NCI-H524 (cell line): ENCODE measurements at regions not wholly inside any gene's neighbourhood (a gene's known extent, or its start where the extent isn't known, plus 50 kb on each side); places are given as distances from the start of the nearest gene placed in this dataset.
"Not testable (repeated sequence)": the region's sequence is repeated elsewhere in the genome, so short reads cannot be mapped to it uniquely, and the experiment has no call there.

Experiments used
- DNase-seq, 2 experiments: peaks; one replicate each; lab custom pipeline; 2025; lab: John Stamatoyannopoulos, UW

DNA sequence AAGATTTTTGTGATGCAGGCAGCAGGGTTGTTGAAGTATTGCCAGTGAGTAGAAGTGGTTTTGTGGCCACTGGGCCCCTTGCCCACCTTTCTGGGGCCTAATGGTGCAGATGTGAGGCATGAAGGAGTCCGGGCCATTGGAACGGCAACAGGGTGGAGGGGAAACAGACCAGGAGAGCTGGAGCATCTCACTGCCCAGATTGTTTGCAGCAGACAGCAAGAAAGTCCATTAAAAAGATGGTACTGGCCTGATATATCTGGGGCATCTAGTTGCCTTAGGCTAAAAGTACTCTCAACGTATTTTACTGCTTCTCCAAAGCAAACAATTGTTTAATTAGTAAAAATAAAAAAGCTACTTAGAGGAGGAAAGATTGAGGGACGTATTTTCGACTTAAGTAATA is 298.4 kb downstream of the SATB1 start:
- DNase-seq, result no peak

DNA sequence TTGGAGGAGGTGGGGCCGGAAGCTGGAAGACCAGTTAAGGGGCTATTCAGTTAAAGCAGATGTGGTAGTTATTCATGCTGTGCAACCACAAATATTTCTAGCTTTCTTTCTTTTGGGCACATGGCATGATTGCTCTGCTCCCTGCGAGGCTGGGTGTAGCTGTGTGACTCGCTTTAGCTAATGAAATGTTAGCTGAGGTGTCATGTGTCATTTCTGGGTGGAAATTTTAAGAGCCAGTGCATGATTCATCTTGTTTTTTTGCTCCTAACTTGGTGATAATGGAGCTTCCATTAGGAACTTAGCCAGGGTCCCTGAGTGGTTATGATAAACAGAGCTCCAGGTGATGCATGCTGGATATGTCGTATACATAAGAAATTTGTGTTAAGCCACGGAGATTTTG is 300.6 kb downstream of the SATB1 start:
- no peak for DNase-seq

DNA sequence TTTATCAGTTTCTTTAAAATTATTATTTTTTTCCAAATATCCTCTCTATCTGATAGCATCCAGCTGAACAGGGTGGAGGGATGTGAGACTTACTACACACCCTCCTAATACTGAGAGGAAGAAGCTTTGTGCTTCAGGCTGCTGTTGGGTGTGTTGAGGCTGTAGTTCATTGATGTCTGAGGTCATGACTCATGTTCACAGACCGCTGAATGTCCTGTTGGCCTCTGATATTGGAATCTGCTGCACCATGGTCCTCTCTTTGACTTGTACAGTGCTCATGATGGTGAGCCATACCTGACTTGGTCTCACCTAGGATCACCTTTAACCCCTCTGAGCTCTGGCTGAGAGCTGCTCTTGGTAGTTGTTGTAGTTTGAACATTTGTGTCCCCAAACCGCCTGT is 302.9 kb downstream of the SATB1 start:
- no peak for DNase-seq

DNA sequence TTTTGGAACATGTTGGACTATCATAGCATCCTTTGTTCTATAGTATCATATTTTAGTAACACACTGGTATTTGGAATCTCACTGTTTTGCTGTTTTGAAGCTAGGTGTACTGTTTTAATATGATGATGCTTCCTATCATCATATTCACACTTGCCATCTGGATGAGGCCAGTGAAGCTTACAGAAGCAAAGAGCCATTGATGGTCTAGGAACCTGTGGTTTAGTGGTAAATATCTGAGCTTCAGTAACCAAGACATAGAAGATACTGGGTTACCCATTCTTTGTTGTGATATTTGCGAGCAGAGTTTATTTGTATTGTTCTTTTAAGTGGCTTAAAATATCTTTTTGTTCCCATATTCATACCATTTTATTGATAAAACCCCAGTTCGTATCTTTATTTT is 304.1 kb downstream of the SATB1 start:
- no peak for DNase-seq

DNA sequence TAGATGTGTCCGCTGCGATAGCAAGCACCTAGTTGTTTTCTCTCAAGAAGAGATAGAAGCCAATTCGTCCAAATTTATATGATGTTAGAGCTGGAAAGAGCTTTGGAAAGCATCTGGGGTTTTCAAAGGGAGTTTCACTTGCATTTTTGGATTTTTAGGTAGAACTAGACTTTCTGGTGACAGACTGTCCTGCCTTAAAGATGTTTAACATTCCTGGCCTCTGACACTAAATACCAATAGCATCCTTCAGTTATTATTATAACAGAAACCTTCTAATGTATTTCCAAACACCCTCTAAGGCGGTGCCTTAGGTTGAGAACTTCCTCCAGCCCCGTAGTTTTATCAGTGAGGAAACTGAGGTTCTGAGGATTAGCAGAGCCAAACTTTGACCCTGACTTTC is 305.3 kb downstream of the SATB1 start:
- no peak for DNase-seq

DNA sequence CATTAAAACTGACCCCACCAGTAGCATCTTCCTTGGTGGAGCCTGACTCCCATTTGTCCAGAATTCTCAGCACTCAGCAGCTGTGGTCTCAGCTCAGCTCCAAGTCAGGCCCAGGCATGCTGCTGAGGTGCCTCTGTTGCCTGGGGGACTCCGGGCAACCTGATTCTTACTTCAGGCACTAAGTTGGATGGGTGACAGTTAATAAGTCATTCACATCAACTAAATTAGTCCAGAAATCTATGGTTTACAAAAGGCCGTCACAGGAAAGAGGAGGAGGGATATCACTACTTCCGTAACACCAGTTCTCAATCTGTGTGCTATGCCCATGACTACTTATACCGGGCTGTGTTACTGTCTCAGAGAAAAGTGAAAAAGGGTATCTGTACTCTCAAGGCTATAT is 310.2 kb downstream of the SATB1 start:
- DNase-seq, result no peak

DNA sequence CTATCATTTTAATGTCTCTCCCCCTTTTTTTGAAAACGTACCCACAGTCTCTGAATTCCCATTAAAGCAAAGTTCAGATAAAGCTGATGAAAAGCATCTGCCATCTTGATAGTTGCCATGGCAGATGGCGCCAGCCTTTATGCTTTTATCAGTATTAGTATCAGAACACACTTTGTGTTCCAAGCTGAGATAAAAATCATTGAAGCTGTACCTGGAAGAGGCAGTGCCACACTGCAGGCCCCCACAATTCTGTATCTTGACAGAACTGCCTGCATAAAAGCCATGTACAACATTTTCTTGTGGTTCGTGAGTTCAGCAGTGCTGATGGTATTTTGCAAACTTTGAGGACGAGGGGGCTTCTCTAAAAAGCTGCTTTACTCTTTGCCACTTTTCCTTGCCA is 311.7 kb downstream of the SATB1 start:
- DNase-seq, result no peak

DNA sequence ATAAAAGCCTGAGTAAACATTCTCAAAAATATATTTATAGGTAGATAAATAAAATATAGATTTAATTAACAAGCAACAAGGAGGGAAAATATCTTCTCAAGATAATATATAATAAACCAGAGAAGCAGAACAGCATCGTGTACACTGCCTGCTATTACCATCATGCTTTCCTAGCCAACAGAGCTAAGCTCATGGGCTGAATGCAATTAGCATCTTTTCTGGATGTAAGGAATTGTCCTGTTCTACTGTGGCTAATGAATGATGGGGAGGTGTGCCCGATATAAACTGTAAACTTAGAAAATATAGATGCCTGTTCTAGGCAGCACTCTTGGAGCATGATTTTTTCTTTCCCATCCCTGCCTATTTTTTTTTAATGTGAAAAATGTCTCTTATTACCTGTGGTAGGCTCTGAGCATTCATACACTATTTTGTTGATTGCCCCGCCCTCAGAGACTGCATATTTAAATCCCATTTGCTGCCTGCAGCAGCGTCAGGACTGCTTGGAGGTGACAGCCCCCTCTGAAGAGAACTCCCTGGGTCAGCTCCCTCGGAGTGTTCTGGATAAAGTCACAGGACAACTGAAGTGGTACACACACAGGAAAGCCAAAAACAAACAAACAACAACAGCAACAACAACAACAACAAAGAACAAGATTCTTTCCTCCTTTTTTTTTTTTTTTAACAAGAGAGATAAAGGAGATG is 312.3 kb downstream of the SATB1 start:
- no peak for DNase-seq

DNA sequence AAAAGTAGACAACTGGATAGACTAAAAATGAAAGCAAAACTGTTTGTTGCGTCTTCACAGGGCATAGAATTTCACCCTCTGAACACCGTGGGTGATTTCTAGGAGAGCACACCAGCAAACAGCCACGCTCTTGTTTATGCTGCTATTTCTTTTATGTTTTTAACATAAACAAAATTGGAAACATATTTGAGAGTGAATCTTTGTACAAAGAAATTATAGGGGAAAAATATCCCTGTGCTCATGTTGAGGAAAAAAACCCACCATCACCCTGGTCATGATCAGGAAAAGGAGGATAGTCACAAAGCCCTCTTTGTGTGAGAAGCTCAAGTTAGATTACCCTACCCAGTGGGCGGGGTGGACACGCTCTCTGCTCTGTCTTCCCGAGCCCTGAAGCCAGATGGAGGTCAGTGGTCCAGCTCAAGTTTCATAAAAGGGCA is 313.3 kb downstream of the SATB1 start:
- DNase-seq, result no peak

DNA sequence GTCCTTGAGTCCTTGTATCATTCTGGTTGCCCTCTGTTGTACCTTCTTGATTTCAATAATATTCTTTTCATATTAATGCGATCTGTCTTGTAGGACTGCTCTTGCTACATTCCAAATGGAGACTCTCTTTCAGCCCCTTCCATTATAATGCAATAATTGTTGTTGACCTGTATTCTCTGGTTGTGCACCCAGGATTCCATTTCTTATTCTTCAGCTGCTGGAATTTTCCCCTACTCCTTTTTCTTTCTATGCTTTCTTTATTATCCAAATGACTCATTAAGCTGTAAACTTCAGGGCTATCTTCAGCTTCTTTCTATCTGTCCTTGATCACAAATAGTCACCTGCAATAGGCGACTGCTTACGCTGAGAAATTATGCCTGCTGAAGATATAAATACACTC is 321.5 kb downstream of the SATB1 start:
- DNase-seq, result no peak

DNA sequence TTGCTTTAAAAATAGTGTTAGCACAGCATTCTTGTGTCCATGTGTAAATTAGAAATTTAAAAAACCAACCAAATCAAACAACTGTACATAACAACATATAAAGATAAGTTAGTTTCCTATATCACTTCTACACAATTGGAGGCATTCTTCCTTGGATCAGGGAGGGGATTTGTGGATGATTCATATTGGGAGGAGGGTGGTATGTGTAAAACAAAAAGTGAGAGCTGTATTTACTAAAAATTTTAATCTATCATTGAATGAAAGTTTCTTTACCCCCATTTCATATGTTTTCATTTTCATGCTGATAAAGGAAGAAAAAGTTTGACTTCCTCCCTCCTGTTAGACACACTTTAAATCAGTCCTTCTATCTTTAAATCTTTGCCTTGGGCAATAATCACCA is 325.0 kb downstream of the SATB1 start:
- no peak for DNase-seq

DNA sequence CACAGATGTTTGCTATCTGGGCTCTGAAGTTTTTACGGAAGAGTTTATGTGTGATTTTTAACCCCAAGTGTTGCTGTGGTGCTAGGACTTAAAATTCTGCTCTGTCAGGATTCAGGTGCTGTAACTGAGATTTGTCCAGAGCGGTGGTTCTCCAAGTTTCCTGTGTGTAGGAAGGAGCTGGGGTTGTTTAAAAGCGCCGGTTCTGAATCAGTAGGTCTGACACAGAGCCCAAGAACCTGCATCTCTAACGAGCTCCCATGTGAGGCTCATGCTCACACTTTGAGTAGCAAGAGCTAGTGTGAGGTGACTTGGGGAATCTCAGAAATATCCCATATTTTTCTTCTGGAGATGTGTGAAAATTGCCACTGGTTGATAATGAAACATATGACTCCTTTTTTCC is 325.5 kb downstream of the SATB1 start:
- no peak for DNase-seq

DNA sequence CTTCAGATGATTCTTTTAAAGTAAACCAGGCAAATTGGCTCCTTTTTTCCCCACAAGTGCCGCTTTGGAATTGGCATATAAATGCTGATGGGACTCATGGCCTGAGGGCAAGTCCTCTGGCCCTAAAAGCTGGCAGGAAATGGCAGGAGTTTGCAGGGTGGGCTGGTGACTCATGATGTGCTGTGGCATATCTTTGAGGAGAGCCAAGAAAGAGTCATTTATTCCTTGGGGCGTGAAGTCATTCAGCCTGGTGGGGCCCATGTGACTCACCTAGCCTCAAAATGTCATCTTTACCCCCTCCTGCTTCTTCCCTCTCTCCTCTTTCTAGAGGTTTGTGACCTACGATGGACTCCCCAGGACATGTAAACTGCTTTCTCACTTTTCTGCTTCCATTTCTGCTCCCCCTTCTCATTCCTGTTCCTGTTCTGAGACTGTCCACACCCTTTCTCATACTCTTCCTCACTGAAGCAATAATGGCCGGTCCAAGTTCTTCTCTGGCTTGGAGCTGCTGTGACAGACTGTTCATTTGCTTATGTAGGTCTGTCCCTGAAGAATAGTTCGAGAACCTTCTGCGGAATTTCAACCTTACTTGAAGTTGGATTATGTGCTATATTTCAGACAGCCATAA is 326.1 kb downstream of the SATB1 start:
- no peak for DNase-seq

DNA sequence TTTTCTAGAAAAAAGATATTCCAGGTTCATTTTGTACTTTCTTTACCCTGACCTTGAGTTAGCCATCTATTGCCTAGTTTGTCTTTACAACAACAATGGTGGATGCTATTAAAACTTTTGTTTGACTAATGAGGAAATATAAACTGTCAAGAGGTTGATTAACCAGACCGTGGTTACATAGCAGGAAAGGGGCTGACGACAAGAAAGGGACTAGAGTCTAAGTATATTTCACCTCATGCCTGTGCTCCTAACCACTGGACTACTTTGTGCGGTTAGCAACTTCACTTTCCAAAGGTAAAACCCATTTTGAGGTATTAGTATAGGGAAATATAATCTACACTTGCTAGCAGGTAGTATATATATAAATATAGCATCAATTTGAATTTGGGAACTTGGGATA is 327.1 kb downstream of the SATB1 start:
- no peak for DNase-seq

DNA sequence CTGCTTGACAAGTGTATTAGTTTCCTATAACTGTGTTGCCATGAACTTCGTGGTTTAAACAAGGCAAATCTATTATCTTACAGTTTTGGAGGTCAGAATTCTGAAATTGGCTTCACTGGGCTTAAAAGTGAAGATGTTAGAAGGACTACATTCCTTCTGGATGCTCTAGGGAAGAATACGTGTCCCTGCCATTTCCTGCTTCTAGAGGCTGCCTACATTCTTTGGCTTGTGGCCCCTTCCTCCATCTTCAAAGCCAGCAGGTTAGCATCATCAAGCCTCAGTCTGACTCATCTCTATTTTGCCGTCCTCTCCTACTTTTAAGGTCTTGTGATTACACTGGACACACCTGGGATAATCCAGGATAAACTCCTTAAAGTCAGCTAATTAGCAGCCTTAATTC is 327.7 kb downstream of the SATB1 start:
- no peak for DNase-seq

DNA sequence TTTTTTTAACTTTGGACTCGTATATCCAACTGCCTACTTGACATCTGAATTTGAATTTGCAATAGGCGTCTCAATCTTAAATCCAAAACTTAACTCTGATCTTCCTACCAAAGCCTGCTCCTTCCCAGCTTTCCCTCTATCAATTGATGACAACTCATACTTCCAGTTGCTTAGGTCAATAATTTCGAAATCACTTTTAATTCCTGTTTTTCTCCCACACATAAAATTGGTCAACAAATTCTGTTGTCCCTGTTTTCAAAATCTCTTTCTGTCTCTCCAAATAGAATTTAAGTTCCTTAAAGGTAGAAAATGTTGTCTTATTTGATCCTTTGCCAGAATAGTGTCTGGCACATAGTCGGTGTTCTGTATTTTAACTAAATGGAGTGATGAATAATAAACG is 332.4 kb downstream of the SATB1 start:
- no peak for DNase-seq

DNA sequence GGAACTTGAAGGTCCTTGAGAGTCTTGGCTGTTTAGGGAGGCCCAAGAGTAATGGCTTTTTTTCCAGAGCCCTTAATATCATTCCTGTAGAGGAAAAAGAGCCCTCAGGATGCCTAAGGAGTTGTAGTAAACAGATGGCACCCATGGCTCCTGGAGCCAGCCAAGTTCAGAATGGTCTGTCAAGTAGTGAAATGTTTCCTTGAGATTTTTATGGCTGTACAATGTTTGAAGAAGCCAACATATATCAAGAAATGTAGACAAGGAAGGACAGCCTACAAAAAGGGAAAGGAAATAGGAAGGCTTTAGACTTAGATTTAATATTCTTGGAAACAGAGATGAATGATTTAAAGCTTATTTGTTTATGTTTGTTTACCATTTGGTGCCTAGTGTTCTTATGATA is 334.8 kb downstream of the SATB1 start:
- no peak for DNase-seq

DNA sequence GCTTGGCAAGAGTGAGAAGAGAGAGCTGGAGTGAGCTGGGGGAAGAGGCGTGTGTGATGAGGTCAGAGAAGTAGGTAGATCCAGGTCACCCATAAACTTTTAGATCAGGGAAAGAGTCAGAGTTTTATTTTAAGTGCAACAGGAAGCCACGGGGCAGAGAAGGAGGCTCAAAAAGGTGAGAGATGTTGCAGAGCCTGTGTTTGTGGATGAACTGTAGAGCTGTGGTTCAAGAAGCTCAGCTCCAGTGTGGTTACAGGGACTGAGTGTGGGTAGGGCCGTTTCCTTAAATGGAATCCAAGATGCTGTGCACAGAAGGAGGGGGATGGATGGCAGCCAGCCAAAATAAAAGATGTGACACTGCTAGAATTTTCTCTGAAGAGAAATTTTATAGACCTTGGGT is 337.2 kb downstream of the SATB1 start:
- DNase-seq, result no peak

DNA sequence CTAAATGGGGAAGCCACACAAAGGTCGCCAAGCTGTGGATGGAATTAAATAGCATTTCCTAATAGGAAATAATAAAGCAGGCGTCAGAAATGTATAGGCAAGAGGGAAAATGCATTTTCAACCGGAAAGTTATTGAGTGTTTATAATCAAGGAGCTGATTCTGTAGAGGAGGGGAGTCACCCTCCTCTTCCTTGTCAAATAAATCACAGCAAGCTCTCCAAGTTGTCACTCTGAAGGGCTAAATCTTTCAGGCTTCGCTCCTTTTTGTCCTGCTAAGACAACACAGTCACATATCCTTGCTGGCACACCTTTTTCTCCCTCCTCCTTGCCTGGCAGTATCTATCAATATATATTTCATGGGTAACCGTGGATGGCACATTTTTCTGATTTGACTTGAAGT is 338.4 kb downstream of the SATB1 start:
- no peak for DNase-seq

DNA sequence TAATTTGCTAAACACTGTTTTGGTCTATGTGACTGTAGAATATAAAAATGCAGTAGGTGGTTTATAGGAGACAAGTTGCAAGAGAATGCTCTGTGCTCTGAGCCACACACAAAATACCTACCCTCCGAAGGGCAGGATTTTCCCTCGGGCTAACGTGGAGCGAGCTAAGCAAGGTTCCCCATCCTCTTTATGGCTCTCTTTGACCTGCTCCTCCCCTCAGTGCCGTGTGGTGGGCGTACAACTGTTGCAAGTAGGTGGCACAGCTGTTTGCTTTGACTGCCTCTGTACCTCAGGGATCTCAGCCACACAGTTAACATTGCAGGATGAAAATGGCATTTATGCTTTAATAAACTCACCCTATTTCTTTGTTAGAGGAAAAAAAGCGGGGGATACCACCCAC is 339.1 kb downstream of the SATB1 start:
- DNase-seq, result peak in 1 of 2 experiments; percentile 12

DNA sequence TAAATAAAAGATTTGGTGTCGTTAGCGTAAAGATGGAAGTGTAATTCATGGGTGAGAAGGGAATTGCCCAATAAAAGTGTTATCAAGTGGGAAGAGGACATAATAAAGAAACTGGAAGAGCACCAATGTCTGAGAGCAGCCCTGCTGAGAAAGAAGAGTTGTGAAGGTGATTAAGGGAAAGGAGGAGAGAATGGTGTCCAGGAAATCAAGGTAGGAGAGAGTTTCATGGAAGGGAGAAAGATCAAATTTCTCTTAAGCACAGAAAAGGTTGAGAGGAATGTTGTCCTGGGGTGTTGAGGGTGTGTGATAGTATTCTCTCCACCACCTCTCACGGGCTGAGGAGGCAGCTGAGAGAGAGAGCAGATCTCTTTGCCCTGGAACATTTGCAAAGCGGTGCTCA is 339.7 kb downstream of the SATB1 start:
- DNase-seq, result no peak

DNA sequence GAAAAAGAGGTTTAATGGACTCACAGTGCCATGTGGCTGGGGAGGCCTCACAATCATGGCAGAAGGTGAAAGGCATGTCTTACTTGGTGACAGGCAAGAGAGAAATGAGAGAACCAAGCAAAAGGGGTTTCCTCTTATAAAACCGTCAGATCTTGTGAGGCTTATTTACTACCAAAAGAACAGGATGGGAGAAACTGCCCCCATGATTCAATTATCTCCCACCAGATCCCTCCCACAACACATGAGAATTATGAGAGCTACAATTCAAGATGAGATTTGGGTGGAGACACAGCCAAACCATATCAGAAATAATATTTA is 340.8 kb upstream of the TBC1D5 start:
- DNase-seq, result not testable (repeated sequence)

DNA sequence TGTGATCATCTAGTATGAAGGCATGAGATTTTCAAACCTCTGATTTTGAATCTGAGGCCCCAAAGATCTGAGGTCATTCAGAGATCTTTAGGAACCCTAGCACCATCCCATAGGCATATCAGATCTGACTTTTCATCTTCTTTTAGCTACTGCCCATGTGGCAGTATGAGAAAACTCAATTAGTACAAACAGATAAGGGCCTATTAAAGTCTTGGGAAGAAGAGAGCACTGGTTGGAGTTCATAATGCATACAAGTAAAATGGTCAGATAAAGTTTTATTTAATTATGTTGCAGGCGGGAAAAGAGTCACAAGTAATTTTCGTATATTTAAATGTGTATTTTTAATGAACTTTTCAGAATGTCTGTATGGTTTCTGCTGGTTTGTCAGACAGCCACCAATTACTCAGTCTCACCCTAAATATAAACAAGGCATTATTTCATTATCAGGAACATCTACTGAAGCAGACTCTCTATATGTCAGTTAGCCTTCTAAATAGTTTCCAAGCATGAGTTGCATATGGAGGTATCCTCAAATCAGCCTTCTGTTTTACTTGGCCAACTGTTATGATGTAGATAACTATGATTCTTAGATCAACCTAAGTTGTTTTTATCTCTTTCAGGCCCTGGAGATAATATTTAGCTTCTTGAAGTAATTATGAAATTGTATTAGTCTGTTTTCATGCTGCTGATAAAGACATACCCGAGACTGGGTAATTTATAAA is 340.3 kb upstream of the TBC1D5 start:
- no peak for DNase-seq
